ENCODE measurements at regions not wholly inside any gene's neighbourhood (a gene's known extent, or its start where the extent isn't known, plus 50 kb on each side); places are given as distances from the start of the nearest gene placed in this dataset.

DNA sequence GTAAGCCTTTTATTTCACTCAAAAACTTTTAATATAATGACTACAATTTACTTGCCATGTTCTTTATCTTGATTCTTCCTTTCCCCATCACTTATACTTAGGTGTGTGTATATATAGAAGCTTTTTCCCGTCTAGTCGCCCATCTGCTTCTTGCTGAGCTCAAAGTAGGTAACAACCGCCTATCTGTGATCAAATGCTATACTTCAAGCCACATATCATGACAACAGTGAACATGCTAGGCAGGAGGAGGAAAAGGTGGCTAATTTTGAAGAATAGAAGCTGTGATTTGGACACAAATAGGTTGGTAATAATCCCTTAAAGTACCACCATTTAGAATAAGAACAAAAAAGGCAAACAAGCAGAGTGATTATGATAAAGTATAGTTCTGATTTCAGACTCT, 367.3 kb upstream of the CHRM2 start:
- no peak overlapping the region for H3K27ac ChIP-seq
- 78 to 85% (median 82%) methylated on average over 3 of the region's 3 CpGs for WGBS, 5 donors
- no peaks in the 10 kb centered on the region for H3K9me3 ChIP-seq
- no peak for DNase-seq
- no peaks in the 10 kb centered on the region for H3K27me3 ChIP-seq (replicated peaks in 1 of 7)
- TF ChIP-seq POLR2AphosphoS5 (IDR thresholded peaks at IDR 0.05) (no peak), POLR2A (IDR thresholded peaks at IDR 0.05) (no peak)
- TF ChIP-seq, protein P1, sequence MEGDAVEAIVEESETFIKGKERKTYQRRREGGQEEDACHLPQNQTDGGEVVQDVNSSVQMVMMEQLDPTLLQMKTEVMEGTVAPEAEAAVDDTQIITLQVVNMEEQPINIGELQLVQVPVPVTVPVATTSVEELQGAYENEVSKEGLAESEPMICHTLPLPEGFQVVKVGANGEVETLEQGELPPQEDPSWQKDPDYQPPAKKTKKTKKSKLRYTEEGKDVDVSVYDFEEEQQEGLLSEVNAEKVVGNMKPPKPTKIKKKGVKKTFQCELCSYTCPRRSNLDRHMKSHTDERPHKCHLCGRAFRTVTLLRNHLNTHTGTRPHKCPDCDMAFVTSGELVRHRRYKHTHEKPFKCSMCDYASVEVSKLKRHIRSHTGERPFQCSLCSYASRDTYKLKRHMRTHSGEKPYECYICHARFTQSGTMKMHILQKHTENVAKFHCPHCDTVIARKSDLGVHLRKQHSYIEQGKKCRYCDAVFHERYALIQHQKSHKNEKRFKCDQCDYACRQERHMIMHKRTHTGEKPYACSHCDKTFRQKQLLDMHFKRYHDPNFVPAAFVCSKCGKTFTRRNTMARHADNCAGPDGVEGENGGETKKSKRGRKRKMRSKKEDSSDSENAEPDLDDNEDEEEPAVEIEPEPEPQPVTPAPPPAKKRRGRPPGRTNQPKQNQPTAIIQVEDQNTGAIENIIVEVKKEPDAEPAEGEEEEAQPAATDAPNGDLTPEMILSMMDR (IDR thresholded peaks at IDR 0.05 in 8 of 11, conservative IDR thresholded peaks at IDR 0.05 in 3 of 11) = no peak
- H3K36me3 ChIP-seq = no peaks in the 10 kb centered on the region
- intact Hi-C loops (cut with DNase I; ENCODE audit: low total_unique reads) = no loop called here
- no peaks in the 10 kb centered on the region for H3K4me1 ChIP-seq
- no peak overlapping the region for H3K4me3 ChIP-seq

DNA sequence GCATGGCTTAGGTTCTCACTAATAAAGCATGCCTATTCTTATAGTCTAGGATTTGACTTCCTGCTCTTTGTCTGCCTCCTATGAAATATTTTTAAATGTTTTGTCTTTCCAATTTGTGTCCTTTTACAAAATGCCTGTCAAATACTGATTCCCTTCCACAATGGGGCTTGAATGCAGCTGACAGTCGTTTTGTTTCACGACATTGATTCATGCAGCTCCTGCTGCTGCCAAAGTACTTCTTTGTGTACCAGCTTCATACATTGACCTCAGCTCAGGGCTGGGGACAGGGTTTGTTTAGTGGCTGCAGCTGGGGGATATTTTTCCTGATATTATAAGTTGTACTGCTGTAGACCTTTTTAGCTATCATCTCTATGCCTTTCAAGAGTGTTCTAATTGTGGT, 371.9 kb upstream of the CHRM2 start:
- intact Hi-C loops (cut with DNase I; ENCODE audit: low total_unique reads) = no loop called here
- Histone ChIP-seq H3K36me3 (no peaks in the 10 kb centered on the region), H3K27me3 (replicated peaks in 1 of 7) (no peaks in the 10 kb centered on the region), H3K27ac (no peak overlapping the region), H3K4me3 (no peak overlapping the region), H3K9me3 (no peaks in the 10 kb centered on the region), H3K4me1 (no peaks in the 10 kb centered on the region)
- WGBS, 5 donors = 38 to 59% (median 49%) methylated on average over 2 of the region's 2 CpGs
- no peak for DNase-seq
- TF ChIP-seq, protein P1 (IDR thresholded peaks at IDR 0.05 in 8 of 11, conservative IDR thresholded peaks at IDR 0.05 in 3 of 11) = no peak
- no peak for TF ChIP-seq POLR2AphosphoS5 (IDR thresholded peaks at IDR 0.05)
- TF ChIP-seq POLR2A (IDR thresholded peaks at IDR 0.05) = no peak

DNA sequence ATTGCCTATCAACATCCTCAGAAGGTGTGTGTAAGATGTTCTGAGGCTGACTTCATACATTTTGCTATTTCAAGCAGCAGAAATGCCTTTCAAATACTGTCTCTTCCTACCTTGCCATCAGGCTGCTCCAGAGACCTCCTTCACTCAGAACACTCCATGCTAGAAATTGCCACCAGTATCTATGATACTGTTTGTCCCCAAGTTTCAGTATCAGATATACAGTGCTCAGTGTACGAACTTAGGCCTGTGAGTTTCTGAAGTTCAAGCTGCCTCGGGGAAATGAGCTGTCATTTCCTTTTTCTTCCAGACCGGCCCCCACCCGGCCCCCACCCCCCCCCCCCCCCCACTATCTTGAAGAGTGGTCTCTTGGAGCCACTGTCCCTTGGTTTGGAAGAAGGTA, 373.4 kb upstream of the CHRM2 start:
- no peak for TF ChIP-seq POLR2AphosphoS5 (IDR thresholded peaks at IDR 0.05)
- no peak for TF ChIP-seq POLR2A (IDR thresholded peaks at IDR 0.05)
- TF ChIP-seq, protein P1 (IDR thresholded peaks at IDR 0.05 in 8 of 11, conservative IDR thresholded peaks at IDR 0.05 in 3 of 11) = no peak
- DNase-seq = no peak
- Histone ChIP-seq H3K36me3 (no peaks in the 10 kb centered on the region), H3K9me3 (no peaks in the 10 kb centered on the region), H3K27ac (no peak overlapping the region), H3K4me1 (no peaks in the 10 kb centered on the region), H3K27me3 (replicated peaks in 1 of 7) (no peaks in the 10 kb centered on the region), H3K4me3 (no peak overlapping the region)
- WGBS, 5 donors = 39 to 67% (median 55%) methylated on average over 3 to 4 of the region's 4 CpGs
- intact Hi-C loops (cut with DNase I; ENCODE audit: low total_unique reads) = no loop called here

DNA sequence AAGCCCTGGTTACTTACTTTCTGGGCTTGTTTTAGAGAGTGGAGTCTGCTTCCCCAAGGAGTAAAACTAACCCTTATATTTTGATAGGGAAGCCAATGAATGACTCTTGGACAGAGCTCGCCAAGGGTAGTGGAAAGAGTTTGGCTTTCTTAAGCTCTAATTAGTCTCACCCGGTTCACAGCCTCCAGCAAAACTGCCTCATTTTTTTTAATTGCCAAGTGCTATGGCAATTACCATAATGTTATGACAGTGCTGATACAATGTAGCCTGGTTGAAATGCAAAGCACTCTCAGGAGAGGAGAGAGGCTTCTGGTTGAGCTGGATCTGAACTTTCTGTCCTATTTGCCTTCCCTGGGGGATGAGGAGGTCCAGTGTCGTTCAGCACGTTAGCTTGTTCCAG, 376.1 kb upstream of the CHRM2 start:
- no peak overlapping the region for H3K27ac ChIP-seq
- 74 to 91% (median 80%) methylated on average over 4 of the region's 4 CpGs for WGBS, 5 donors
- intact Hi-C loops (cut with DNase I; ENCODE audit: low total_unique reads) = no loop called here
- no peaks in the 10 kb centered on the region for H3K36me3 ChIP-seq
- no peak overlapping the region for H3K4me3 ChIP-seq
- peaks cover 0 to 6% (median 0%) of the 10 kb centered on the region in 8 donors for H3K9me3 ChIP-seq
- no peaks in the 10 kb centered on the region for H3K27me3 ChIP-seq (replicated peaks in 1 of 7)
- no peak for DNase-seq
- no peaks in the 10 kb centered on the region for H3K4me1 ChIP-seq
- TF ChIP-seq, protein P1 (IDR thresholded peaks at IDR 0.05 in 8 of 11, conservative IDR thresholded peaks at IDR 0.05 in 3 of 11) = no peak
- TF ChIP-seq POLR2AphosphoS5 (IDR thresholded peaks at IDR 0.05) (no peak), POLR2A (IDR thresholded peaks at IDR 0.05) (no peak)
